ENCODE measurements at regions not wholly inside any gene's neighbourhood (a gene's known extent, or its start where the extent isn't known, plus 50 kb on each side); places are given as distances from the start of the nearest gene placed in this dataset.

- H3K27ac ChIP-seq = no peak overlapping the region
- TF ChIP-seq ZFX (IDR thresholded peaks at IDR 0.05; ENCODE audit: borderline replicate concordance) = no peak
- no peak for TF ChIP-seq CTCF (IDR thresholded peaks at IDR 0.05)
These were observed 82.6 kb upstream of the SLC24A5 start for GRCh38 chr15:48038221-48038620.

GRCh38 chr15:48040166-48040817 is 80.5 kb upstream of the SLC24A5 start:
- no peak for TF ChIP-seq CTCF (IDR thresholded peaks at IDR 0.05)
- no peak for TF ChIP-seq ZFX (IDR thresholded peaks at IDR 0.05; ENCODE audit: borderline replicate concordance)
- H3K27ac ChIP-seq = no peak overlapping the region

- TF ChIP-seq ZFX (IDR thresholded peaks at IDR 0.05; ENCODE audit: borderline replicate concordance) (no peak), CTCF (IDR thresholded peaks at IDR 0.05) (no peak)
- no peak overlapping the region for H3K27ac ChIP-seq
These were observed 79.3 kb upstream of the SLC24A5 start for GRCh38 chr15:48041454-48041853.

GRCh38 chr15:48046813-48047438 is 73.9 kb upstream of the SLC24A5 start:
- no peak overlapping the region for H3K27ac ChIP-seq
- no peak for TF ChIP-seq ZFX (IDR thresholded peaks at IDR 0.05; ENCODE audit: borderline replicate concordance)
- no peak for TF ChIP-seq CTCF (IDR thresholded peaks at IDR 0.05)

GRCh38 chr15:48049736-48050135 is 71.1 kb upstream of the SLC24A5 start:
- TF ChIP-seq ZFX (IDR thresholded peaks at IDR 0.05; ENCODE audit: borderline replicate concordance) (no peak), CTCF (IDR thresholded peaks at IDR 0.05) (no peak)
- no peak overlapping the region for H3K27ac ChIP-seq

GRCh38 chr15:48052946-48053345 is 67.8 kb upstream of the SLC24A5 start:
- no peak for TF ChIP-seq CTCF (IDR thresholded peaks at IDR 0.05)
- TF ChIP-seq ZFX (IDR thresholded peaks at IDR 0.05; ENCODE audit: borderline replicate concordance) = no peak
- no peak overlapping the region for H3K27ac ChIP-seq

- H3K27ac ChIP-seq = no peak overlapping the region
- no peak for TF ChIP-seq CTCF (IDR thresholded peaks at IDR 0.05)
- TF ChIP-seq ZFX (IDR thresholded peaks at IDR 0.05; ENCODE audit: borderline replicate concordance) = no peak
These were observed 62.4 kb upstream of the SLC24A5 start for GRCh38 chr15:48058371-48058770.

All from 22Rv1 (cell line).